ENCODE measurements at regions not wholly inside any gene's neighbourhood (a gene's known extent, or its start where the extent isn't known, plus 50 kb on each side); places are given as distances from the start of the nearest gene placed in this dataset.

- TF ChIP-seq CTCF (IDR thresholded peaks at IDR 0.05 in 4 of 5, conservative IDR thresholded peaks at IDR 0.05 in 1 of 5) (no peak), POLR2A (IDR thresholded peaks at IDR 0.05) (no peak)
These were observed 270.5 kb downstream of the TCERG1L start for GRCh38 chr10:131041031-131041430.
